H1 (cell line): ENCODE measurements at regions not wholly inside any gene's neighbourhood (a gene's known extent, or its start where the extent isn't known, plus 50 kb on each side); places are given as distances from the start of the nearest gene placed in this dataset.
"Not testable (repeated sequence)": the region's sequence is repeated elsewhere in the genome, so short reads cannot be mapped to it uniquely, and the experiment has no call there.

Source experiments
- SP1 ChIP-seq: IDR thresholded peaks from 2 replicates; pipeline ENCODE4 v1.6.1; 2011; ENCODE audit warnings: low read depth, low read length
- SRF ChIP-seq: IDR thresholded peaks from 2 replicates; pipeline ENCODE4 v1.6.1; 2011; ENCODE audit warnings: mild to moderate bottlenecking, low read depth, low read length, moderate library complexity
- TF ChIP-seq, protein P1 (sequence below), 3 experiments: IDR thresholded peaks; 1 replicate in 2 of 3; 2 replicates in 1 of 3; pipeline versions ENCODE4 v1.5.1 to v1.6.1; 2011; ENCODE audit warnings: low read length in 3 of 3, mild to moderate bottlenecking in 3 of 3, inconsistent platforms in 2 of 3, low read depth in 1 of 3, moderate library complexity in 1 of 3; ENCODE audit not compliant: insufficient read depth in 1 of 3; ENCODE audit errors: control extremely low read depth in 1 of 3

GRCh38 chr7:131978118-131978517 is 421.7 kb upstream of the PODXL start:
- TF ChIP-seq SP1, SRF: not testable (repeated sequence)
- TF ChIP-seq, protein P1, sequence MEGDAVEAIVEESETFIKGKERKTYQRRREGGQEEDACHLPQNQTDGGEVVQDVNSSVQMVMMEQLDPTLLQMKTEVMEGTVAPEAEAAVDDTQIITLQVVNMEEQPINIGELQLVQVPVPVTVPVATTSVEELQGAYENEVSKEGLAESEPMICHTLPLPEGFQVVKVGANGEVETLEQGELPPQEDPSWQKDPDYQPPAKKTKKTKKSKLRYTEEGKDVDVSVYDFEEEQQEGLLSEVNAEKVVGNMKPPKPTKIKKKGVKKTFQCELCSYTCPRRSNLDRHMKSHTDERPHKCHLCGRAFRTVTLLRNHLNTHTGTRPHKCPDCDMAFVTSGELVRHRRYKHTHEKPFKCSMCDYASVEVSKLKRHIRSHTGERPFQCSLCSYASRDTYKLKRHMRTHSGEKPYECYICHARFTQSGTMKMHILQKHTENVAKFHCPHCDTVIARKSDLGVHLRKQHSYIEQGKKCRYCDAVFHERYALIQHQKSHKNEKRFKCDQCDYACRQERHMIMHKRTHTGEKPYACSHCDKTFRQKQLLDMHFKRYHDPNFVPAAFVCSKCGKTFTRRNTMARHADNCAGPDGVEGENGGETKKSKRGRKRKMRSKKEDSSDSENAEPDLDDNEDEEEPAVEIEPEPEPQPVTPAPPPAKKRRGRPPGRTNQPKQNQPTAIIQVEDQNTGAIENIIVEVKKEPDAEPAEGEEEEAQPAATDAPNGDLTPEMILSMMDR (IDR thresholded peaks at IDR 0.05; ENCODE audit: control extremely low read depth in 1 of 3, insufficient read depth in 1 of 3, low read depth in 1 of 3, low read length in 3 of 3): not testable (repeated sequence)
